Body of pancreas (tissue), 4 donors: ENCODE measurements at regions not wholly inside any gene's neighbourhood (a gene's known extent, or its start where the extent isn't known, plus 50 kb on each side); places are given as distances from the start of the nearest gene placed in this dataset.

ENCODE experiments used
- CTCF ChIP-seq, 7 experiments: fragments of 450-650 bp in 4 of 7; fragments of 200-600 bp in 3 of 7; sonication (generic) in 3 of 7; IDR thresholded peaks; one replicate each; pipeline ENCODE4 v1.5.1; 2016 to 2019; ENCODE audit warnings: antibody characterized with exemption in 7 of 7
- POLR2A ChIP-seq, 3 donors: fragments of 450-650 bp; IDR thresholded peaks; one replicate each; pipeline ENCODE4 v1.6.1; 2016; ENCODE audit warnings: antibody characterized with exemption in 3 of 3, mild to moderate bottlenecking in 2 of 3

- no peak for TF ChIP-seq CTCF (IDR thresholded peaks at IDR 0.05)
- no peak for TF ChIP-seq POLR2A (IDR thresholded peaks at IDR 0.05)
Observed at GRCh38 chr20:57848282-57848681, 138.5 kb upstream of the PMEPA1 start.
